Neural cell (in vitro differentiated cells): ENCODE measurements at regions not wholly inside any gene's neighbourhood (a gene's known extent, or its start where the extent isn't known, plus 50 kb on each side); places are given as distances from the start of the nearest gene placed in this dataset.

Experiments
- CTCF ChIP-seq: fragments of 450-650 bp; IDR thresholded peaks from 2 replicates; pipeline ENCODE4 v1.5.1; 2014; ENCODE audit warnings: antibody characterized with exemption, mild to moderate bottlenecking, moderate library complexity; ENCODE audit not compliant: poor library complexity, severe bottlenecking
- EP300 ChIP-seq: fragments of 450-650 bp; conservative IDR thresholded peaks from 2 replicates; pipeline ENCODE4 v1.6.1; 2014; ENCODE audit warnings: antibody characterized with exemption, mild to moderate bottlenecking, moderate library complexity; ENCODE audit not compliant: poor library complexity, severe bottlenecking
- EZH2 ChIP-seq: fragments of 200-600, 300-800 bp; shearing (Covaris generic), sonication (generic); IDR thresholded peaks from 2 replicates; pipeline ENCODE4 v1.6.1; 2014; ENCODE audit warnings: antibody characterized with exemption, low read length, borderline replicate concordance, mild to moderate bottlenecking; ENCODE audit not compliant: insufficient read depth, poor library complexity, severe bottlenecking
- MXI1 ChIP-seq: fragments of 450-650 bp; conservative IDR thresholded peaks from 2 replicates; pipeline ENCODE4 v1.6.1; 2014; ENCODE audit warnings: antibody characterized with exemption, mild to moderate bottlenecking; ENCODE audit not compliant: poor library complexity, severe bottlenecking
- POLR2AphosphoS5 ChIP-seq: IDR thresholded peaks from 2 replicates; pipeline ENCODE4 v1.6.1; 2012
- RAD21 ChIP-seq: fragments of 450-650 bp; conservative IDR thresholded peaks from 2 replicates; pipeline ENCODE4 v1.6.1; 2014; ENCODE audit warnings: antibody characterized with exemption, mild to moderate bottlenecking, moderate library complexity
- REST ChIP-seq: IDR thresholded peaks from 2 replicates; pipeline ENCODE4 v1.6.1; 2012; ENCODE audit warnings: borderline replicate concordance
- SMC3 ChIP-seq: fragments of 450-650 bp; conservative IDR thresholded peaks from 2 replicates; pipeline ENCODE4 v1.6.1; 2014; ENCODE audit warnings: antibody characterized with exemption, mild to moderate bottlenecking, moderate library complexity; ENCODE audit not compliant: poor library complexity

DNA sequence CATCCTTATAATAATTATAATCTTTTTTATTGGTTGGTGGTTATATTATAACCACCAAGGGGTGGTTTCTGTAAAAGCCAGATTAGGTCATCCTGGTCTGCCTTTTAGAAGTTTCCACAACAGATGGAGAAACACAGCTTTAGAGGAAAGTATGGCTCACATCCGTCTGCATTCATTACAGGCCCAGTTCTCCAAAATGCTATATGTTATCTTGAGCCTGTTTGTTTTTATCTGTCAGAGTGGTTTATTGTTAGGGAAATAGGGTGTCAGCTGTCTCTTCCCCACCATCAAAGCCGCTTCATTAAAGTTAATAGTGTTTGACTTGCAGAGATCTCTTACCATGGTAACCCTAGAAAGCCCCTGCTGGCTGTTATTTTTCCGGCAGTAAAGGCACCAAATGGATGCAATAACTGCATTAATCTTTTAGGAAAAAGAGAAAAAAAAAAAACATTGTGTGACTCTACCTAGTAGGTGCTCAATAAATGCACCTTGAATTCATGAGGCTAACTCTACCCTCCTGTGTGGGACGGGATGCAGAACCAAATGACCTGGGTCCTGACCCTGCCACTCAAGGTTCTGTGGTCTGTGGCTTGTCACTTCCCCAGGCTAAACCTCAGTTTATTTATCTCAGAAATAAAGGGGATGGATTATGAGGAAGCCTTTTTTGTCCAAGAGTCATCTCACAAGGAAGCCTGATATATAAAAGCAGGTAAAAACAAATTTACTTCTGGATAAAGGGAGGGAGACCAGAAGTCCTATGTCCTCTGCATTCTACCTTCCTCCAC, 118.3 kb downstream of the WT1 start:
- TF ChIP-seq CTCF (no peak), SMC3 (no peak), EP300 (no peak), EZH2 (no peak), MXI1 (no peak), POLR2AphosphoS5 (no peak), REST (no peak), RAD21 (no peak)
